Stimulated activated naive CD4-positive, alpha-beta T cell (primary cell): ENCODE measurements at regions not wholly inside any gene's neighbourhood (a gene's known extent, or its start where the extent isn't known, plus 50 kb on each side); places are given as distances from the start of the nearest gene placed in this dataset.
A peak's percentile ranks its signal among the peaks of the same experiment; 100 is the strongest.

Source experiments
- DNase-seq, 6 experiments: peaks; one replicate each; lab custom pipeline; 2025; lab: John Stamatoyannopoulos, UW

DNA sequence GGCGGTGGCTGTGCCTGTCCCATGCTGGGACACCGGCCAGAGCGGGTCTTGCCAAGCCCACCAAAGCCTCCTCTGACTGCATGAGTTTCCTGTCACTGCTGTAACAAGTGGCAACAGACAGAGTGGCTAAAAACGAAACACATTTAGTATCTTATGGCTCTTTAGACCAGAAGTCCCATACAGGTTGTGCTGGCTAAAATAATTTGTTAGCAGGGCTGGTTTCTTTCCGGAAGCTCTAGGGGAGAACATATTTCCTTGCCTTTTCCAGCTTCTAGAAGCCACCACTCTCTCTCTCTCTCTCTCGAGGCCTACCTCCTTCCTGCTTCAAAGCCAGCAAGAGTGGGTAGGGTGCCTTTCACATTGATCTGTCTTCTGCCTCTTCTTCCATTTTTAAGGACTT is 171.6 kb upstream of the PLPP4 start:
- no peak for DNase-seq

- no peak for DNase-seq
Observed at GRCh38 chr10:120286280-120286679, 170.7 kb upstream of the PLPP4 start.

GRCh38 chr10:120300513-120300912 is 156.5 kb upstream of the PLPP4 start:
- DNase-seq = no peak

- no peak for DNase-seq
Observed at GRCh38 chr10:120308589-120308988, 148.4 kb upstream of the PLPP4 start.

GRCh38 chr10:120313715-120314114 is 143.3 kb upstream of the PLPP4 start:
- DNase-seq = no peak

DNA sequence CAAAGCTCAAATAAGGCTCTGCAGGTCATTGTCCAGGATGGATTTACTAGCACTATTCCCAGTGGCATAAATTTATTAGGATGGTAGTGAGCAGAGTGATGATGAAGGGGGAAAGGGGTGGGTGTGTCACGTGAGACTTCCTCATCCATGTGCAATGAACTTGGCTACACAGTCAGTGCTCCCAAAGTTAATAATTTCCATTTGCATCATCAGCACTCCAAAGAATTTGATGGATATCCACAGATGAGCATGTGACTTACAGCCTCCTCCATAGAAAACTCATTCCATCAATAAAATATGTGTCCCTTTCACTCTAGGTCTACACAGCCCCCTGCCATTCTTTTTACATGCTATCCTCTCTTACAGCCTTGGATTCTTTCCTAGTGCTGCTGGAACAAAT is 142.6 kb upstream of the PLPP4 start:
- DNase-seq = no peak

DNA sequence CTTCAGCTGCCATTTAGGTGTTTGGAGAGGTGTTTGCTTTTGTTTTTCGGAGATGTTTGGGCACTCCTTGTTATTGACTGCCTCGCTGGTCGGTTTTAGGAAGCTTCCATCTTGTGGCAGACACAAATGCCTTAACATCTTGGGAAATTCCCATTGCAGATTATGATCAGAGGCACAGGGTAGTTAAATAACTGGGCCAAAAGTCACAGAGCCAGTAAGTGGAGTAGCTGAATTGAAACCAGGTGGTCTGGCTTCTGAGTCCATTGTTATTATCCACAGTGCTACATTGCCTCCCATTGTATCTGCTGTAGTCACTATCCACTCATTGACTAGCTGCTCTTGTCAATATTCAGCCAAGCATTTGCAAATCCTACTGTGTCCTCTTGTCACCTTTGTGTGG is 138.2 kb upstream of the PLPP4 start:
- DNase-seq = no peak

DNA sequence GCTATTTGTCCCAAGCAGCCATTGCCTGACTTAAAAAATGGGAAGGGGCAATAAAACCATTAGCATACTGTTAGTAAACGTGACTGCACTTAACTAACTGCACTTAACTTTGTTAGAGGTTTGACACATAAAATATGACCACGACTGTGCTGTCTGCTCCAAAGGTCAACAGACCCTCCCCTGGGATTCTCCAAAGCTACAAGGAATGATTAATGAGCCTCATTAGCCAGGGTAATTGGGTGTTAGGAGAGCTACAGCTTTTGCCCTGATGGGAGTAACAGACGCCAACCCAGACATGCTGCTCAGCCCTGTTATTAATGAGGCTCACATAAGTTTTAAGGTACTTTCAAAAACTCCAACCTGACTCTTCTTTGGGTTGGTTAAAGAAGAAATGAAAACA is 129.4 kb upstream of the PLPP4 start:
- no peak for DNase-seq

GRCh38 chr10:120328647-120329046 is 128.4 kb upstream of the PLPP4 start:
- DNase-seq = no peak

- no peak for DNase-seq
Observed at GRCh38 chr10:120335553-120335952, 121.5 kb upstream of the PLPP4 start.

DNA sequence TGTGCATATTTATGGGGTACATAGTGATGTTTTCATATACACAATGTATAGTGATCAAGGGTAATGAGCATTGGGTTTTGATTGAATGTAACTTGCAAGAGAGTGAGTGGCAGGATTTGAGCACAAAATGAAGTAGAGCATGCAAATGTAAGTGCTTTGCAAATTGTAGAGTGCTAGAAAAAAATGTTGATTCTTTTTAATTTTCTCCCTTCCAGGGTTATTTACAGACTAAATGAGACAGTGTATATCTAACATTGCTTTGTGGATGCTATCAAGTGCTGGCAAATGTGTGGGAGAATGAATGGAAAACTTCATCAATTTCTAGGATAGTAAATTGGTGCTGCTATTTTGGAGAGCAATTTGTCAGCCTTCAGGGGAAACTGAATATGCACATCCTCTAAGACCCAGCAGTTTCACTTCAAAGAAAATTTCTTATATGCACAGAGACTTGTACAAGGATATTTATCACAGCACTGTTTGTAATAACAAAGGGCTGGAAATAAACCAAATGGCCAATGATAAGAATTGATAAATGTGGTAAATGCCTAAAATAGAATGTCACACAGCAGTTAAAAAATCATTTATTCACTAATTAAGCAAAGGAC is 120.6 kb upstream of the PLPP4 start:
- DNase-seq = no peak

- peak; percentile 1 to 38 (median 15) for DNase-seq
Observed at GRCh38 chr10:120336911-120337540, 120.0 kb upstream of the PLPP4 start.

- no peak for DNase-seq
Observed at GRCh38 chr10:120342115-120342714, 114.8 kb upstream of the PLPP4 start.

- no peak for DNase-seq
Observed at GRCh38 chr10:120345186-120345585, 111.8 kb upstream of the PLPP4 start.

- no peak for DNase-seq
Observed at GRCh38 chr10:120347644-120348043, 109.4 kb upstream of the PLPP4 start.

GRCh38 chr10:120349069-120349468 is 108.0 kb upstream of the PLPP4 start:
- DNase-seq = no peak

DNA sequence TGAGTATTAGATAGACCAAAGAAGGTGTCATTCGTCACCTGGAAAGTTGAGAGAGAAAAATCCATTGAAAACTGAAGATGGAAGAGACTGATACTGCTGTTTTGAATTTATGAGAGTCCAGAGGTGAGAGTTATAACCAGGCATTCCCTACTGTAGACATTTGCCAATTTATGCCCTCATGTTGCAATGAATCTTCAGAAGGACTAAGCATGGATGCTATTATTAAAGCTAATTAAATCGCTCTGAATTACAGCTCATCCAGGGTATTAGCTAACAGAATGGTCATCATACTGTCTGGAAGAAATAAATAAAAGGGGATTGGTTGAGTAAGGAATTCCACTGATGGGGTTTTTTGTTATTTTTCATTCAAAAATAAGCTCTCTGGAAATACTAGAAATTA is 101.6 kb upstream of the PLPP4 start:
- DNase-seq = no peak

GRCh38 chr10:120360571-120360970 is 96.5 kb upstream of the PLPP4 start:
- no peak for DNase-seq

DNA sequence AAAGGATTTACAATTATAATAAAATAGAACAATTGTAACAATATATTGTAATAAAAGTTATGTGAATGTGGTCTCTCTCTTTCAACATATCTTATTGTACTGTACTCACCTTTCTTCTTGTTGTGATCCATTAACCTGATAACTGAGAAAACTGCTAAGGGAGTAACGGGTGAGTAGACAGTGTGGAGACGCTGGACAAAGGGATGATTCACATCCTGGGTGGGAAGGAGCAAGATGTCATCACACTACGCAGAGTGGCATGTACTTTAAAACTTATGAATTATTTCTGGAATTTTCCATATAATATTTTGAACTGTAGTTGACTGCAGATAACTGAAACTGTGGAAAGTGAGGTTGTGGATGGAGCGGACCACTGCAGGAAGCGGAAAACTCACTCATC is 91.2 kb upstream of the PLPP4 start:
- no peak for DNase-seq

DNA sequence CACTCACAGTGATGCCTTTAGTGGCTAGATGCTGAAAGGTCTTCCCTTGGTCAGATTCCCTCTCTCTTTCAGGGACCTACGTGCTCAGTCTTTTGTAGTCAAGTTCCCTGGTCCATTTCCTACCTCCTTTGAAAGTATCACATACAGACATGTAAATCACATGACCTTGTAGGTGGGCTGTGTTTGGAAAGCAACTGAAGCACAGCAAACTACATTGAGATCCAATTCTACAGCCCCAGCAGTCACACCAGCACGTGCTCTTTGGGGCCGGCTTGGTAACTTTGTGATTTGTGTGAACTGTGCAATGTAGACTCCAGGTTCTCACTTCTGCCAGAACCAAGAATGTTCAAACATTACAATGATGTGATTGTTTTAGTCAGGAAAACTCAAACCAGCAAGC is 89.7 kb upstream of the PLPP4 start:
- no peak for DNase-seq

GRCh38 chr10:120368338-120368737 is 88.7 kb upstream of the PLPP4 start:
- DNase-seq = no peak

DNA sequence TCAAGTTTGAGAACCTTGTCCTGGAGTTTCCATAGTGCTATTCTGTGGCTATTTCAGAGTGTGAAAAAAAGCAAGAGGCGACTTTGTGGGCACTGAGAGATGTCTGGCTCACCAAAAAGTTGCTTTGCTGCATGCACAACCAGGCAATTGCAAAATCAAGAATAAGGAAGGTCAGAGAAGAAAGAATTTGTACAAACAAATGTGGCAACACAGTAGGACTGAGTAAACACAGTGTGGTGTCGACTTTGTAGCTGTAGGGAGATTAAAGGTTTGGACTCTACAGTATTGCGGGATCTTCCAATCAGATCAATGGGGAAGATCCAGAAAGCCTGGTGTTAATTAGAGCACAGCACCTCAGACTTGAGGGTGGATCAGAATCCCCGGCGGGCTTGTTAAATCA is 88.1 kb upstream of the PLPP4 start:
- no peak for DNase-seq

- no peak for DNase-seq
Observed at GRCh38 chr10:120369856-120370276, 87.2 kb upstream of the PLPP4 start.

DNA sequence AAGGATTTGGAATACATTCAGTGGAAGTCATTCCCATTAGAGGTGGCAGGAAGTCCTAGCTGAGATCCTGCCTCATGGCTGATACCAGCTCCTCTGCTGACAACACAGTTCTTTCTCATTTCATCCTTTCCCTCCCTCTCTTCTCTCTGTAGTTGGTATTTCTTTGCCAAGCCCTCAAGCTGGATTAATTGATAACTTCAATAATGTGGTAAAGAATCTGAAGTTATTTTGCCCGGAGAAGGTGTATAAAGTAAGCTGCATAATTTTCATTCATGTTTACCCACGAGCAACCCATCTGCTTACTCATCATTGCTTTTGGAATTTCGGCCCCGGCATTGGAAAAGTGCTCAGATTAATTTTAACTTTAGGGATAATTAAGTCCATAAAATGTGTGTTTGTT is 85.2 kb upstream of the PLPP4 start:
- DNase-seq = no peak
